GM18520 (cell line): ENCODE measurements at regions not wholly inside any gene's neighbourhood (a gene's known extent, or its start where the extent isn't known, plus 50 kb on each side); places are given as distances from the start of the nearest gene placed in this dataset.

Experiments used
- ATAC-seq: cut with Tn5 transposase; IDR thresholded peaks from one replicate; pipeline ENCODE4 v1.9.1; 2021; ENCODE audit not compliant: unreplicated experiment

DNA sequence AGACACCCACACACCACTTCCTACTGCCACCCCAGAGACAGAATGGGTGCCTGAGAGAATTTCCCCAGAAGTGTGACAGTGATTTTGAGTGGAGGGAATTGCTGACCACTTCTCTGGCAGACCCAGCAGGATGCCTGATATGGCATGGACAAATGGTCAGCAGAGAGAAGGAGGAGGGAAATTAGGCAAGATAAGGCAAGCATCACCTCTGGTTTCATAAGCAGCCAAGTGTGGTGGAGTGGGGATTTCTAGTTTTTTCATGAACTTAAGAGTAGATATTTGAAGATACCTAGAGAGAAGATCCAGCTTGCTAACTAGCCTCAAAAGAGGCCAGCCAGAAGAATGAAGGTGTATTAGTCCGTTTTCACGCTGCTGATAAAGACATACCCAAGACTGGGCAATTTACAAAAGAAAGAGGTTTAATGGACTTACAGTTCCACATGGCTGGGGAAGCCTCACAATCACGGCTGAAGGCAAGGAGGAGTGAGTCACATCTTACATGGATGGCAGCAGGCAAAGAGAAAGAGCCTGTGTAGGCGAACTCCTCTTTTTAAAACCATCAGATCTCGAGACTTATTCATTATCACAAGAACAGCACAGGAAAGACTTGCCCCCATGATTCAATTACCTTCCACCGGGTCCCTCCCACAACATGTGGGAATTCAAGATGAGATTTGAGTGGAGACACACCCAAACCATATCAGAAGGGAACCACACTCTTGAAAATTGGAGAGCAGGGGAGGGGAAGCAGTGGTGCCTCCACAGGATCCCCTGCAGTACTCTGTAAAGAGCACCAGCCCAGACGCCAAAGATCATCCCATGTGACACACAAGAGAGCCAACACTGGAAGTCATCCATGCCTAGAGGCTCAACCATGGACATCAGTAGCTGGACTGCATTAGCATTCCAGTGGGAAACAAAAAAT is 64.2 kb downstream of the RBM43 start:
- ATAC-seq: no peak

DNA sequence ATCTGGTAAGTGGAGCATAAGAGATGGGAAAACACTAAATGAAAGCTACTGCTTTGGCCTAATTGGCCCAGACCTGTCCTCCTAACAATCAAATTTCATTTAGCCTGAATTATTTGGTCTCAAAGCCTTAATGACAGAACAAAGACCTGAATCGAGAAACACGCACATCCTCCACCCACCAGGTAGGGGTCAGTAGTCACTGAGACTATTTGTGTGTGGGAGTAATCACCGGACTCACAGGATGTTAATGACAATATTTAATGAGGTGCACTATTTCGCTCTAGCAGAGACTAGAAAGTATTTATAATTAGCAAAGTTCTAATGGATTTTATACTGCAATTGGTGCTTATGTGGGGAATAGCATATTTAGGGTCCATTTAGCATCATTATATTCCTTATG is 68.1 kb downstream of the RBM43 start:
- ATAC-seq: no peak

DNA sequence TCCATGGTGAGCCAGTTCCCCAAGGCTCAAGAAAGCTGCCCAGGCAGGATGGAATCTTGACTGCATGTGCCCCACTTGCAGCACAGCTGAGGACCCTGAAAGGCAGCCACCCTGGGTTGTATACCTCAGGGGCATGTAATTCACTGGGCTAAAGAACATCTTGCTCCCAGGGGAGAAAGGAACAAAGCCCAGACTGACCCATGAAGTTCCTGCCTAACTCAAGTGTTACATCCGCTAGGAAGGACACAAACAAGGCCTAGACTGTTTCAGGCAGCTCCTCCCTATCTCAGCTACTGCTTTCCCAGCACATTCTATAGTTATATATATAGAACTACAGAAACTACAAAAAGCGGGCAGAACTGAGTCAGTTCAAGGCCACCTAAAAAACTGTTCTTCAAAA is 69.0 kb downstream of the RBM43 start:
- ATAC-seq: no peak

DNA sequence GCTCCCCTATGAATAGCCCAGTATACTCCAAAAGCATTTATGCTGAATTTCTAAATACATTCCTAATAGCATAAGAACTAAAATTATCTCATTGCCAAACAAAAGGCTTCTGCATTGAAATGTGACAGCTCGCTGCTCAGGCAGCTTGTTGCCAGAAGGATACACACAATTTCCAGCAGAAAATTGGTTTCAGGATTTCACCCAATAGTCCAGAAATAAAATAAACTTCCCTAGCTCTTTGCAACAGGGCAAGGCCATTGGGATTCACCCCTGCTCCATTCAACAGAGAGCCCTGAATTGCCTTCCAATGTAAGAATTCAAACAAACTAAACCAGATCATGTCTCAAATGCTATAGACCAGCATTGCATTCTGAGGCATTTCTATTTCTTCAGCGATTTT is 70.7 kb downstream of the RBM43 start:
- no peak for ATAC-seq

DNA sequence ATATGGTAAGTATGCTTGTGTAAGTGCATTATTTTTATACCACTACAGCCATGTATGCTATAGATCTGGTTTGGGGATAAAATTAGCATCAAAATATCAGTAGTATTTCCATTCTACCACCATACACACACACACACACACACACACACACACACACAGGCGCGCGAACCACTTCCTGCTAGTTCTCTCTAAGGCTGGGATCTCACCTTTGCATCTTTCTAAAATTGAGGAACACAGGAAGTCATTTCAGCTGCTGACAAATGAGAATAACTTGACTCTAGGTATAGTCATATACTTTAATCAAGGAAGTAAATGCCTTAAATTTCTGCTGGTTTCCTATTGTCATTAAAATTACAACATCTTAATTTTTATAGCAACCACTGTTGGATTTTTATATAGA is 72.5 kb downstream of the RBM43 start:
- ATAC-seq: no peak

DNA sequence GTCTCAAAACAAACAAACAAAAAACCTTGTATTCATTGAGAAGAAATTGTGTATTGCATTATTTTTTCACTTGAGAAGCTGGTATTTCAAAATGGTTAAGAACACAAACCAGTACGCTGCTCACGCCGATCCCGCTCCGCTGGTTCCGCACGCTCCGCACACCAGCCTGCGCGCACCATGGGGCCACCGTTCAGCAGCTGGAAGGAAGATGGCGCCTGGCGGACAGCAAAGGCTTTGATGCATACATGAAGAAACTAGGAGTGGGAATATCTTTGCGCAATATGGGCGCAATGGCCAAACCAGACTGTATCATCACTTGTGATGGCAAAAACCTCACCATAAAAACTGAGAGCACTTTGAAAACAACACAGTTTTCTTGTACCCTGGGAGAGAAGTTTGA is 75.7 kb downstream of the RBM43 start:
- ATAC-seq: no peak

- no peak for ATAC-seq
These were observed 78.5 kb downstream of the RBM43 start for GRCh38 chr2:151182899-151183809.

GRCh38 chr2:151182396-151182795 is 79.3 kb downstream of the RBM43 start:
- no peak for ATAC-seq

- no peak for ATAC-seq
These were observed 80.1 kb downstream of the RBM43 start for GRCh38 chr2:151181524-151181923.

GRCh38 chr2:151180123-151180522 is 81.5 kb downstream of the RBM43 start:
- no peak for ATAC-seq

GRCh38 chr2:151178207-151178606 is 83.5 kb downstream of the RBM43 start:
- no peak for ATAC-seq

GRCh38 chr2:151177756-151178155 is 83.9 kb downstream of the RBM43 start:
- ATAC-seq: no peak

GRCh38 chr2:151176661-151177060 is 85.0 kb downstream of the RBM43 start:
- ATAC-seq: no peak

DNA sequence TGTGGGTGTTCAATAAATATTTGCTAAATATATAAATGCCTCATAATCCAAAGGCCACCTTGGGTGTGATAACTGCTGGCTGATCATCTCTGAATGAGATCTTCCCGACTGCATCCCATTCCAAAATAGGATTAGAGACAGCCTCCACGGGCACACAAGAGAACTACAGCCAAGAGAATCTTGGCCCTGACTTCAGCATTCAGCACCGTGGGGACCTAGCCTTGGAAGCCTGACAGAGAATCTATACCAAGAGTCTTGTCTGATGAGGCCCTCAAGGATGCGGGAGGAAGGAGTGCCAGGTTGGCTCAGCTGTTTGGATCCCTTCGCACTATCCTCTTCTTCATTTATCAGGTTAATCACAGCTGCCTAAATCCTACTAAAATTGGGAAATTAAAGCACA is 85.8 kb downstream of the RBM43 start:
- no peak for ATAC-seq

DNA sequence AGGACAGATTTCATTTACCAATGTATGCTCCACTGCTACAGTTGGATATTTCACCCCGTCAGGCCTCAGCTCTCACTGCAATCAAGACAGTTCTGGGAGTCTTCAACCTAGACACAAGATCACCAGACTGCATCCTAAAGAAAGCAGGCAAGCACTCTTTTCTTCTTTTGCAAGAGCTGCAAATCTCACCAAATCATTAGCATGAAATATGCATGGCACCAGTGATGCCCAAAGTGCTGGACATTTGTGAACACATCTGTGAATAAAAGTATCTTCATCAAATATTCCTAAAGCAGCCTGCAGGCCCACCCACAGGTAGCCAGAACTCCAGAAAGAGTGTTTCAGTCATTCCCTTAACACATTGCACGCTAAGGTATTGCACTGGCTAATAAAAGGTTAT is 87.5 kb downstream of the RBM43 start:
- no peak for ATAC-seq

DNA sequence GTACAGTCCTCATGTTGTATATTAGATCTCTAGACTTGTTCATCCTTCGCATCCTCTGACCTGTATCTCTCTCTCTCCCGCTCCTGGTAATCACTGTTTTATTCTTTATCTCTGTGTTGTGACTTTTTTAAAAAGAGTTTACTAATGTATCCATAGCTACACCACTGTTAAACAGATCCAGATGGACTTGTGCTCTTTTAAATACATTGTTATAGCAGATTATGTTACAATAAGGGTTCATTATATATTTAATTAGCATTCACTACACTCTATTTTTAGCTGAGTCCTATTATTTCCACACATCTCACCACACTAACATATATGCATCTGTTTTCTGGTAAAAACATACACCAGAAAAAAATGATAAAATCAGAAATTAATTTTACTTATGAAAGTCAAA is 90.5 kb downstream of the RBM43 start:
- no peak for ATAC-seq

GRCh38 chr2:151166410-151166809 is 95.3 kb downstream of the RBM43 start:
- no peak for ATAC-seq

DNA sequence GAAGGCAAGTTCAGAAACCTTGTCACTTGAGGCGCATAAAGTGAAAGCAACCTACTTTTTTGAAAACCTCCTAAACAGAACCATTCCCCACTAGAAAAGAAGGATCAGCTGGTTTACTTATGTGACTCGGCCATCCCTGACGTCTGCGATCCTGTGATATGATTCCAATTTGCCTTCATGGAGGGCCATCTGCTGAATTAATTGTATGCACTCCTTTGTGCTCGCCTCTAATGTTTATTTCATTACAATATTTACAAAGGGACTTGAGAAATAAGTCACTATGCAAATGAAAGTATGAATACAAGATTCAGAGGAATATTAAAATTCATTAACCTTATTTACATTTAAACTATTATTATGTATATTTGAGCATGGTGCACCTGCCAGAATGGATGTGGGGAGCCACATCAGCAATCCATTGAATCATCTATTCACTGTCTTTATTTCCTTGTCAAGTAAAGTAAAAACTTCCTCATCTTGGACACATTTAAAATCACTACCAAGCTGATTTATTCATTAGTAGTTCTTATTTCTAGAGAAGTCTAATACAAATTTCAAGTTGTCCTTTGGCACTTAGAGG is 96.5 kb downstream of the RBM43 start:
- ATAC-seq: no peak

DNA sequence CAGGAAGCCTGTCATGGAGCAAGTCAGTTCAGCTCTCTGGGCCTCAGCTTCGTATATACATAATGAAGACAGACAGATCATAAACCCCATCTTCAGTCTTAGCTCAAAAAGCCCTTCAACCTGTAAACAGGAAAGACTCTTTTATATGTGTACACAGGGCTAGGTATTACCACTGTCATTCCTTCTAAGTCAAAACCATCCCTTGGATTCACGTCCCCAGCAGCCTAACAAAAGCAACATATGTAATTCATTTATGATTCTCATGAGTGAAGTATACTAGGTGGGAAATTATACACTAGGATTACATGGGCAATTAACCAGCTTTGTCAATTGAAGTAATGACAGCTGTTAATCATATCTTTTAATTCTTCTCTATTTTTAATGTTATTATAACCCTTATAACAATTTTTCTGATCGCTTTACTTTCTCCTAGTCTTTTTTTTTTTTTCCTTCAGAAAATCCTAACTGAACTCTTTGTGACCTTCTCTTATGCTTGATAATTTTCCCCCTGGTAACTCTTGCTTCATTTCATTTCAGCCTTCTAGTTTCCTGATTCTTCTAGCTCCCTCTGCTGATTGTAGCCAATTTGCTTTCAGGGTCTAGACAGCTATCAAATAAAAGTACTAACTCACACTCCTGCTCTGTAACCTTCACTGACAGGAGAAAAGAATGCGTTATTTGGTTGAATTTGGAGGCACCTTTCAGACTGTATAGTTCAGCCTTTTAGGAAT is 99.7 kb downstream of the RBM43 start:
- no peak for ATAC-seq

DNA sequence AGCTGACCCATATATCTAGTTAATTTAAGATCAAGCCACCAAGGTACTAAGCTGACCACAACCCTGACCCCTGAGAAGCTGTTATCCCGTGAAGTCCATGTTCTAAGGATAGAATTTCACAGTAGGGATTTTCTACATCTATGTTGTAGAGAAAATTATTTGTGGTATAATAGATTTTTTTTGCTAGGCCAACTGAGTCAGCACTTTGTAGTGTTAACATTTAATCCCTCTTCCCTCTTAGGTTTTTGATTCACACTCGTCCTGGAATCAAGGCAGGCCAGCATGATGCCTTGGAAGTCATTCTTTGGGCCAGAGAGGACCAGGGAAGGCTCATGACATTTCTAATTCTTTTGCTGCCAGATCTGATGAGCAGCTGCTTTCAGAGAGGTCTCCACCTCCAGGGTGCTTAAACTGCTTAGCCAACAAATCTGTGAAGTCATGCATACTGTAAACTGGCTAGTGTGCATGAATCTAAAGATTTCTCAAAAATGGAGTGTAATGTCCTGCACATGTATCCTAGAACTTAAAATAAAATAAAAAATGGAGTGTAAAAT is 102.5 kb downstream of the RBM43 start:
- no peak for ATAC-seq
